ENCODE measurements at regions not wholly inside any gene's neighbourhood (a gene's known extent, or its start where the extent isn't known, plus 50 kb on each side); places are given as distances from the start of the nearest gene placed in this dataset.

GRCh38 chr7:116100626-116101025, 70.1 kb upstream of the TFEC start:
- Histone ChIP-seq H3K4me3 (ENCODE audit: low read depth in 2 of 2, low read length in 1 of 2) (no peak overlapping the region), H3K36me3 (replicated peaks in 1 of 2; ENCODE audit: control insufficient read depth in 1 of 2, insufficient read depth in 2 of 2, low read length in 1 of 2) (no peaks in the 10 kb centered on the region), H3F3A (replicated peaks; ENCODE audit: insufficient read depth) (no peaks in the 10 kb centered on the region), H3K4me1 (ENCODE audit: control insufficient read depth in 1 of 2, insufficient read depth in 2 of 2, low read depth in 1 of 2, low read length in 1 of 2) (peaks cover 0 to 7% of the 10 kb centered on the region in 2 experiments; a peak in 1 of 4 replicates), H3K9ac (no peak overlapping the region), H3K4me2 (no peak overlapping the region), H2AFZ (ENCODE audit: low read depth) (no peak overlapping the region), H3K79me2 (ENCODE audit: insufficient read depth) (no peaks in the 10 kb centered on the region), H3K9me2 (no peaks in the 10 kb centered on the region), H3K27ac (ENCODE audit: low read depth in 2 of 2, low read length in 1 of 2) (no peak overlapping the region), H3K9me3 (no peaks in the 10 kb centered on the region), H4K20me1 (ENCODE audit: insufficient read depth) (no peaks in the 10 kb centered on the region), H3K27me3 (ENCODE audit: insufficient read depth) (peaks cover 17% of the 10 kb centered on the region; the same call in 1 of the 2 replicates)
- POLR2A ChIA-PET, result no interaction called here
- WGBS (ENCODE audit: low lambda C conversion rate), result 13% methylated on average over 2 of the region's 2 CpGs
- CTCF ChIA-PET, result interaction anchor here (0.7 to 1.3 kb wide), 2 partner anchors 13 to 14 kb away, joined by 3 to 4 read pairs; no protein-coding TSS in a partner anchor
- TF ChIP-seq, protein P1, sequence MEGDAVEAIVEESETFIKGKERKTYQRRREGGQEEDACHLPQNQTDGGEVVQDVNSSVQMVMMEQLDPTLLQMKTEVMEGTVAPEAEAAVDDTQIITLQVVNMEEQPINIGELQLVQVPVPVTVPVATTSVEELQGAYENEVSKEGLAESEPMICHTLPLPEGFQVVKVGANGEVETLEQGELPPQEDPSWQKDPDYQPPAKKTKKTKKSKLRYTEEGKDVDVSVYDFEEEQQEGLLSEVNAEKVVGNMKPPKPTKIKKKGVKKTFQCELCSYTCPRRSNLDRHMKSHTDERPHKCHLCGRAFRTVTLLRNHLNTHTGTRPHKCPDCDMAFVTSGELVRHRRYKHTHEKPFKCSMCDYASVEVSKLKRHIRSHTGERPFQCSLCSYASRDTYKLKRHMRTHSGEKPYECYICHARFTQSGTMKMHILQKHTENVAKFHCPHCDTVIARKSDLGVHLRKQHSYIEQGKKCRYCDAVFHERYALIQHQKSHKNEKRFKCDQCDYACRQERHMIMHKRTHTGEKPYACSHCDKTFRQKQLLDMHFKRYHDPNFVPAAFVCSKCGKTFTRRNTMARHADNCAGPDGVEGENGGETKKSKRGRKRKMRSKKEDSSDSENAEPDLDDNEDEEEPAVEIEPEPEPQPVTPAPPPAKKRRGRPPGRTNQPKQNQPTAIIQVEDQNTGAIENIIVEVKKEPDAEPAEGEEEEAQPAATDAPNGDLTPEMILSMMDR (IDR thresholded peaks at IDR 0.05), result no peak
- TF ChIP-seq, protein P2, sequence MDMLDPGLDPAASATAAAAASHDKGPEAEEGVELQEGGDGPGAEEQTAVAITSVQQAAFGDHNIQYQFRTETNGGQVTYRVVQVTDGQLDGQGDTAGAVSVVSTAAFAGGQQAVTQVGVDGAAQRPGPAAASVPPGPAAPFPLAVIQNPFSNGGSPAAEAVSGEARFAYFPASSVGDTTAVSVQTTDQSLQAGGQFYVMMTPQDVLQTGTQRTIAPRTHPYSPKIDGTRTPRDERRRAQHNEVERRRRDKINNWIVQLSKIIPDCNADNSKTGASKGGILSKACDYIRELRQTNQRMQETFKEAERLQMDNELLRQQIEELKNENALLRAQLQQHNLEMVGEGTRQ (IDR thresholded peaks at IDR 0.05; ENCODE audit: borderline replicate concordance, low read depth, low read length), result no peak
- TF ChIP-seq RCOR1 (IDR thresholded peaks at IDR 0.05; ENCODE audit: low read length) (no peak), ELF1 (IDR thresholded peaks at IDR 0.05) (no peak), MXI1 (IDR thresholded peaks at IDR 0.05; ENCODE audit: low read depth, low read length) (no peak), YY1 (IDR thresholded peaks at IDR 0.05; ENCODE audit: low read depth) (no peak), SMC3 (IDR thresholded peaks at IDR 0.05; ENCODE audit: low read depth, low read length) (no peak), FOXM1 (IDR thresholded peaks at IDR 0.05; ENCODE audit: low read depth) (no peak), USF1 (IDR thresholded peaks at IDR 0.05; ENCODE audit: borderline replicate concordance, low read depth) (no peak), MAX (IDR thresholded peaks at IDR 0.05; ENCODE audit: low read depth) (no peak), EP300 (IDR thresholded peaks at IDR 0.05; ENCODE audit: borderline replicate concordance in 1 of 2, low read depth in 1 of 2, low read length in 1 of 2) (no peak), NFIC (IDR thresholded peaks at IDR 0.05; ENCODE audit: borderline replicate concordance) (no peak), IRF3 (IDR thresholded peaks at IDR 0.05; ENCODE audit: low read depth, low read length) (no peak), FOSL2 (IDR thresholded peaks at IDR 0.05; ENCODE audit: borderline replicate concordance, low read depth) (no peak), FOXJ3 (CRISPR knock-in tag; IDR thresholded peaks at IDR 0.05) (no peak), TCF12 (IDR thresholded peaks at IDR 0.05) (no peak), RAD21 (IDR thresholded peaks at IDR 0.05; ENCODE audit: low read length) (no peak), MEF2A (IDR thresholded peaks at IDR 0.05; ENCODE audit: borderline replicate concordance, low read depth) (no peak)
- TF ChIP-seq, protein P3, sequence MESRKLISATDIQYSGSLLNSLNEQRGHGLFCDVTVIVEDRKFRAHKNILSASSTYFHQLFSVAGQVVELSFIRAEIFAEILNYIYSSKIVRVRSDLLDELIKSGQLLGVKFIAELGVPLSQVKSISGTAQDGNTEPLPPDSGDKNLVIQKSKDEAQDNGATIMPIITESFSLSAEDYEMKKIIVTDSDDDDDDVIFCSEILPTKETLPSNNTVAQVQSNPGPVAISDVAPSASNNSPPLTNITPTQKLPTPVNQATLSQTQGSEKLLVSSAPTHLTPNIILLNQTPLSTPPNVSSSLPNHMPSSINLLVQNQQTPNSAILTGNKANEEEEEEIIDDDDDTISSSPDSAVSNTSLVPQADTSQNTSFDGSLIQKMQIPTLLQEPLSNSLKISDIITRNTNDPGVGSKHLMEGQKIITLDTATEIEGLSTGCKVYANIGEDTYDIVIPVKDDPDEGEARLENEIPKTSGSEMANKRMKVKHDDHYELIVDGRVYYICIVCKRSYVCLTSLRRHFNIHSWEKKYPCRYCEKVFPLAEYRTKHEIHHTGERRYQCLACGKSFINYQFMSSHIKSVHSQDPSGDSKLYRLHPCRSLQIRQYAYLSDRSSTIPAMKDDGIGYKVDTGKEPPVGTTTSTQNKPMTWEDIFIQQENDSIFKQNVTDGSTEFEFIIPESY (IDR thresholded peaks at IDR 0.05; ENCODE audit: borderline replicate concordance, low read depth), result no peak
- DNase-seq, result no peak
